NB4 (cell line): ENCODE measurements at regions not wholly inside any gene's neighbourhood (a gene's known extent, or its start where the extent isn't known, plus 50 kb on each side); places are given as distances from the start of the nearest gene placed in this dataset.

Experiments
- DNase-seq: peaks from one replicate; pipeline ENCODE4 v3.0.0; 2010; ENCODE audit warnings: low read depth
- H3K4me3 ChIP-seq: one replicate; pipeline ENCODE4 v1.5.1; 2011; ENCODE audit warnings: mild to moderate bottlenecking, low read depth, low read length, moderate library complexity
- CTCF ChIP-seq: IDR thresholded peaks from one replicate; pipeline ENCODE4 v1.5.1; 2012; ENCODE audit warnings: low read depth, low read length
- MAX ChIP-seq: IDR thresholded peaks from 2 replicates; pipeline ENCODE4 v1.6.1; 2011; ENCODE audit warnings: low read depth, low read length
- MYC ChIP-seq: IDR thresholded peaks from 2 replicates; pipeline ENCODE4 v1.6.1; 2011; ENCODE audit warnings: low read depth, low read length
- POLR2A ChIP-seq: IDR thresholded peaks from 2 replicates; pipeline ENCODE4 v1.6.1; 2011; ENCODE audit warnings: mild to moderate bottlenecking; ENCODE audit not compliant: insufficient read length; ENCODE audit errors: extremely low read depth

- TF ChIP-seq CTCF (no peak), MAX (no peak), POLR2A (no peak), MYC (no peak)
- no peak overlapping the region for H3K4me3 ChIP-seq
Measured at GRCh38 chr1:73587080-73587479, 610.9 kb downstream of the LRRIQ3 start.

GRCh38 chr1:73577206-73577605, 620.8 kb downstream of the LRRIQ3 start:
- DNase-seq: no peak
- TF ChIP-seq MYC (no peak), MAX (no peak), CTCF (no peak), POLR2A (no peak)
- no peak overlapping the region for H3K4me3 ChIP-seq

More at GRCh38 chr1:73587080-73587479, 610.9 kb downstream of the LRRIQ3 start:
- no peak for DNase-seq

GRCh38 chr1:73576083-73576482, 621.9 kb downstream of the LRRIQ3 start:
- H3K4me3 ChIP-seq: no peak overlapping the region
- TF ChIP-seq CTCF (no peak), MAX (no peak), MYC (no peak), POLR2A (no peak)
- DNase-seq: no peak

GRCh38 chr1:73564294-73564693, 633.7 kb downstream of the LRRIQ3 start:
- no peak overlapping the region for H3K4me3 ChIP-seq
- TF ChIP-seq CTCF (no peak), MYC (no peak), MAX (no peak), POLR2A (no peak)
- no peak for DNase-seq

- TF ChIP-seq MYC: no peak
- TF ChIP-seq POLR2A: no peak
- TF ChIP-seq CTCF: no peak
- TF ChIP-seq MAX: no peak
- H3K4me3 ChIP-seq: no peak overlapping the region
- no peak for DNase-seq
Measured at GRCh38 chr1:73556270-73556669, 641.7 kb downstream of the LRRIQ3 start.

GRCh38 chr1:73537400-73537799, 660.6 kb downstream of the LRRIQ3 start:
- no peak overlapping the region for H3K4me3 ChIP-seq
- no peak for DNase-seq
- TF ChIP-seq MYC: no peak
